HepG2 (cell line): ENCODE measurements at regions not wholly inside any gene's neighbourhood (a gene's known extent, or its start where the extent isn't known, plus 50 kb on each side); places are given as distances from the start of the nearest gene placed in this dataset.

ENCODE experiments used
- ELK4 ChIP-seq: sonication (generic); formaldehyde crosslinking; IDR thresholded peaks from 2 replicates; pipeline ENCODE4 v1.9.0; 2021; ENCODE audit warnings: missing genetic modification reagents, borderline replicate concordance
- NFE2L1 ChIP-seq: sonication (generic); formaldehyde crosslinking; IDR thresholded peaks from 2 replicates; pipeline ENCODE4 v1.4.0; 2020; ENCODE audit warnings: missing genetic modification reagents, mild to moderate bottlenecking, borderline replicate concordance
- PBX2 ChIP-seq: IDR thresholded peaks from 2 replicates; pipeline ENCODE4 v1.6.1; 2016; ENCODE audit warnings: control low read depth
- POLR2A ChIP-seq, 2 experiments: IDR thresholded peaks; 2 replicates each; pipeline ENCODE4 v1.6.1; 2011; ENCODE audit warnings: low read depth in 2 of 2, low read length in 2 of 2, mild to moderate bottlenecking in 1 of 2, moderate library complexity in 1 of 2; ENCODE audit not compliant: insufficient read depth in 1 of 2
- RARG ChIP-seq: sonication (generic); formaldehyde crosslinking; IDR thresholded peaks from 2 replicates; pipeline ENCODE4 v1.4.0; 2020; ENCODE audit warnings: low read depth, mild to moderate bottlenecking, missing genetic modification reagents
- SUZ12 ChIP-seq: fragments of 150-350 bp; IDR thresholded peaks from 2 replicates; pipeline ENCODE4 v1.6.1; 2014; ENCODE audit warnings: low read depth, low read length
- TCF12 ChIP-seq, 2 experiments: fragments of 450-650 bp in 1 of 2; sonication (generic) in 1 of 2; formaldehyde crosslinking in 1 of 2; IDR thresholded peaks; 2 replicates each; pipeline versions ENCODE4 v1.6.1 to v1.8.0; 2017 to 2022; ENCODE audit warnings: antibody characterized with exemption in 1 of 2, mild to moderate bottlenecking in 1 of 2, missing genetic modification reagents in 1 of 2, moderate library complexity in 1 of 2
- TFDP2 ChIP-seq: sonication (generic); formaldehyde crosslinking; IDR thresholded peaks from 2 replicates; pipeline ENCODE4 v1.4.0; 2020; ENCODE audit warnings: missing genetic modification reagents
- ZNF550 ChIP-seq: sonication (generic); formaldehyde crosslinking; IDR thresholded peaks from 2 replicates; pipeline ENCODE4 v1.4.0; 2020; ENCODE audit warnings: mild to moderate bottlenecking, missing genetic modification reagents, borderline replicate concordance
- ZNF839 ChIP-seq: sonication (generic); formaldehyde crosslinking; IDR thresholded peaks from 2 replicates; pipeline ENCODE4 v1.4.0; 2020; ENCODE audit warnings: missing genetic modification reagents, mild to moderate bottlenecking, borderline replicate concordance
- TF ChIP-seq, protein P1 (sequence below): IDR thresholded peaks from 2 replicates; pipeline ENCODE4 v1.6.1; 2012; ENCODE audit warnings: inconsistent platforms
- TF ChIP-seq, protein P2 (sequence below): sonication (generic); formaldehyde crosslinking; IDR thresholded peaks from 2 replicates; pipeline ENCODE4 v1.5.0; 2020; ENCODE audit warnings: mild to moderate bottlenecking, missing genetic modification reagents, moderate library complexity

GRCh38 chr21:31580866-31581276 is 78.6 kb upstream of the SOD1 start:
- TF ChIP-seq SUZ12 (no peak), NFE2L1 (CRISPR knock-in tag) (no peak), ELK4 (CRISPR knock-in tag) (no peak), PBX2 (CRISPR knock-in tag) (no peak), ZNF839 (CRISPR knock-in tag) (no peak), RARG (no peak), TFDP2 (CRISPR knock-in tag) (no peak), ZNF550 (CRISPR knock-in tag) (no peak), POLR2A (IDR thresholded peaks at IDR 0.05; ENCODE audit: insufficient read depth in 1 of 2, low read depth in 2 of 2, low read length in 2 of 2) (no peak), TCF12 (IDR thresholded peaks at IDR 0.05) (no peak), TCF12 (CRISPR knock-in tag; IDR thresholded peaks at IDR 0.05) (no peak)
- TF ChIP-seq, protein P1, sequence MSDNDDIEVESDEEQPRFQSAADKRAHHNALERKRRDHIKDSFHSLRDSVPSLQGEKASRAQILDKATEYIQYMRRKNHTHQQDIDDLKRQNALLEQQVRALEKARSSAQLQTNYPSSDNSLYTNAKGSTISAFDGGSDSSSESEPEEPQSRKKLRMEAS: no peak
- TF ChIP-seq, protein P2, sequence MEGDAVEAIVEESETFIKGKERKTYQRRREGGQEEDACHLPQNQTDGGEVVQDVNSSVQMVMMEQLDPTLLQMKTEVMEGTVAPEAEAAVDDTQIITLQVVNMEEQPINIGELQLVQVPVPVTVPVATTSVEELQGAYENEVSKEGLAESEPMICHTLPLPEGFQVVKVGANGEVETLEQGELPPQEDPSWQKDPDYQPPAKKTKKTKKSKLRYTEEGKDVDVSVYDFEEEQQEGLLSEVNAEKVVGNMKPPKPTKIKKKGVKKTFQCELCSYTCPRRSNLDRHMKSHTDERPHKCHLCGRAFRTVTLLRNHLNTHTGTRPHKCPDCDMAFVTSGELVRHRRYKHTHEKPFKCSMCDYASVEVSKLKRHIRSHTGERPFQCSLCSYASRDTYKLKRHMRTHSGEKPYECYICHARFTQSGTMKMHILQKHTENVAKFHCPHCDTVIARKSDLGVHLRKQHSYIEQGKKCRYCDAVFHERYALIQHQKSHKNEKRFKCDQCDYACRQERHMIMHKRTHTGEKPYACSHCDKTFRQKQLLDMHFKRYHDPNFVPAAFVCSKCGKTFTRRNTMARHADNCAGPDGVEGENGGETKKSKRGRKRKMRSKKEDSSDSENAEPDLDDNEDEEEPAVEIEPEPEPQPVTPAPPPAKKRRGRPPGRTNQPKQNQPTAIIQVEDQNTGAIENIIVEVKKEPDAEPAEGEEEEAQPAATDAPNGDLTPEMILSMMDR (CRISPR knock-in tag): peak; percentile 81
